SH-SY5Y (cell line): ENCODE measurements at regions not wholly inside any gene's neighbourhood (a gene's known extent, or its start where the extent isn't known, plus 50 kb on each side); places are given as distances from the start of the nearest gene placed in this dataset.

Source experiments
- GATA2 ChIP-seq: IDR thresholded peaks from 2 replicates; pipeline ENCODE4 v1.6.1; 2011; ENCODE audit warnings: mild to moderate bottlenecking, low read depth, low read length
- GATA3 ChIP-seq: IDR thresholded peaks from 2 replicates; pipeline ENCODE4 v1.6.1; 2011; ENCODE audit warnings: low read depth, mild to moderate bottlenecking, low read length, moderate library complexity

GRCh38 chr7:85702348-85702747 lies 515.5 kb upstream of the SEMA3D start:
- TF ChIP-seq GATA2 (no peak), GATA3 (no peak)

GRCh38 chr7:85699482-85699881 lies 512.6 kb upstream of the SEMA3D start:
- TF ChIP-seq GATA3 (no peak), GATA2 (no peak)

- TF ChIP-seq GATA3: no peak
- no peak for TF ChIP-seq GATA2
These were observed 508.7 kb upstream of the SEMA3D start for GRCh38 chr7:85695533-85695932.

GRCh38 chr7:85695041-85695440 lies 508.2 kb upstream of the SEMA3D start:
- TF ChIP-seq GATA2: no peak
- no peak for TF ChIP-seq GATA3

GRCh38 chr7:85693326-85693725 lies 506.5 kb upstream of the SEMA3D start:
- TF ChIP-seq GATA3: no peak

- TF ChIP-seq GATA3 (no peak), GATA2 (no peak)
These were observed 501.9 kb upstream of the SEMA3D start for GRCh38 chr7:85688712-85689111.

- TF ChIP-seq GATA3: no peak
- TF ChIP-seq GATA2: no peak
These were observed 499.7 kb upstream of the SEMA3D start for GRCh38 chr7:85686401-85687181.

GRCh38 chr7:85685901-85686300 lies 499.0 kb upstream of the SEMA3D start:
- no peak for TF ChIP-seq GATA2
- TF ChIP-seq GATA3: no peak

GRCh38 chr7:85682833-85683620 lies 496.2 kb upstream of the SEMA3D start:
- no peak for TF ChIP-seq GATA2
- no peak for TF ChIP-seq GATA3

- no peak for TF ChIP-seq GATA3
These were observed 494.4 kb upstream of the SEMA3D start for GRCh38 chr7:85681241-85681640.

GRCh38 chr7:85673876-85674275 lies 487.0 kb upstream of the SEMA3D start:
- TF ChIP-seq GATA3 (no peak), GATA2 (no peak)

GRCh38 chr7:85669225-85669624 lies 482.4 kb upstream of the SEMA3D start:
- TF ChIP-seq GATA3 (no peak), GATA2 (no peak)

GRCh38 chr7:85664341-85664740 lies 477.5 kb upstream of the SEMA3D start:
- TF ChIP-seq GATA3: no peak

- TF ChIP-seq GATA2 (no peak), GATA3 (no peak)
These were observed 472.5 kb upstream of the SEMA3D start for GRCh38 chr7:85659364-85659763.

GRCh38 chr7:85655252-85655651 lies 468.4 kb upstream of the SEMA3D start:
- TF ChIP-seq GATA2: no peak
- no peak for TF ChIP-seq GATA3

GRCh38 chr7:85644272-85644671 lies 457.4 kb upstream of the SEMA3D start:
- no peak for TF ChIP-seq GATA3
- no peak for TF ChIP-seq GATA2
